Activated naive CD8-positive, alpha-beta T cell treated with anti-CD3 and anti-CD28 coated beads for 36 hours (primary cell): ENCODE measurements at regions not wholly inside any gene's neighbourhood (a gene's known extent, or its start where the extent isn't known, plus 50 kb on each side); places are given as distances from the start of the nearest gene placed in this dataset.
"Not testable (repeated sequence)": the region's sequence is repeated elsewhere in the genome, so short reads cannot be mapped to it uniquely, and the experiment has no call there.

ENCODE experiments used
- DNase-seq: peaks from one replicate; pipeline ENCODE4 v3.0.0; 2021
- H3K27ac Mint-ChIP-seq: one replicate; pipeline ENCODE4 v1.8.0; 2022; ENCODE audit warnings: mild to moderate bottlenecking, moderate library complexity, mixed read lengths
- H3K27me3 Mint-ChIP-seq: one replicate; pipeline ENCODE4 v1.8.0; 2022; ENCODE audit warnings: mild to moderate bottlenecking, mixed read lengths
- H3K36me3 Mint-ChIP-seq: one replicate; pipeline ENCODE4 v1.8.0; 2021; ENCODE audit warnings: mild to moderate bottlenecking, mixed read lengths
- H3K4me1 Mint-ChIP-seq: one replicate; pipeline ENCODE4 v1.8.0; 2021; ENCODE audit warnings: mixed read lengths
- H3K4me3 Mint-ChIP-seq: one replicate; pipeline ENCODE4 v1.8.0; 2022; ENCODE audit warnings: mild to moderate bottlenecking, moderate library complexity, mixed read lengths
- H3K9me3 Mint-ChIP-seq: one replicate; pipeline ENCODE4 v1.8.0; 2022; ENCODE audit warnings: mixed read lengths

DNA sequence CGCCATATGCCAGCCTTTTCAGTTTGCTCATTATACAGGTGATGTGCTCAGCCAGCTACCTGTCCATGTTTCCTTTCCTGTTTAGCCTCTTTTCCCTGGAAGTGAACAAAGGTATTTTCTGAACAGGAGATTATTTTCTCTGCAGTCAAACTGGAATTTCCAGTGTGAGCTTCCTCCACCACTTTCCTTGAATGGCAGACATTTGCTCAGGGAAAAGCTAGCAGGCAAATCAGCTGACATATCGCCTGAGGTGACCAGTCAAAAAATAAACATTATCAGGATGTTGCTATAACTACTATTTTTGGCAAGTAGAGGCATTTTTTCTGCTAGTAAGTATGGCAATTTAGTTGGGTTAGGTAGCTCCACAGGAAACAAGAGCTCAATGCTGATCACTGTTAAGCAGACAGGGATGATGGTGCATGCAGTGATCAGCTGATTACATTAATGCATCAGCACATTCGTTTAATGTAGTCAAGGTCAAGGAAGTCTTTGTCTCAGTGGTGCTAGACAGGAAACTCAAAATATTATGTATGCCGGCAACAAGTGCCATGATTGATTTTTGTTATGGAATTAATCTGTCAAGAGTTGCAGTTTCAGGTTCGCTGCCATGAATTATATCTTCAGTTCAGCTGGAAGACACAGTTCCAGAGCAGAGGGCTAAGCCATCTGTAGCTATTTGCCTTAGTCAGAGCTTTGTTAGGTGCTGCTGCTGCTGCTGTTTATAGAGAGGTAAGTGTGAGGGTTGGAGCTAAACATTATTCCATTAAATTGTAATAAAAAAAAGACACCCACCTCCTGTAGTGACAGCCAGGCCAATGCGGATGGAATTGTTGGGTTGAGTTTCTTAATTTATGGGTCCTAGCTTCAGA lies 179.7 kb upstream of the ST6GALNAC5 start:
- H3K9me3 Mint-ChIP-seq: no peaks in the 10 kb centered on the region

DNA sequence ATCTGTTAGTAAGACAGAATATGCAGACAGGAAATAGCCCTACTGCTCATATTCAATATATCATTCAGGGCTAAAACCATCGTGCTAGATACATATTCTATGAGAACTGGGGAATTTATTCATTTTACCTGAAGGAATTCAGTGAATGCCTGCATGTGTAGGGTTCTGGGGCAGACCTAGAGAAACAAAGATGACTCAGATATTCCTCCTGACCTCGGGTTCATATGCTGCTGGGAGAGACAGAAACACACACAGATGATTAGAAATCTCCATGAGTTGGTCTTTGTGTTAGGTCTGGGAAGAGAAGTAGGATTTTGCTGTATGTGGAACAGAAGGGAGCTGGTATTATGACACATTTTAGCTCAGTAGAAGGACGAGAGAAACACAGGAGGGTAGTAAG lies 176.5 kb upstream of the ST6GALNAC5 start:
- no peak for DNase-seq
- H3K27ac Mint-ChIP-seq: no peak overlapping the region
- H3K9me3 Mint-ChIP-seq: peaks cover 10% of the 10 kb centered on the region
- H3K4me3 Mint-ChIP-seq: no peak overlapping the region
- no peaks in the 10 kb centered on the region for H3K36me3 Mint-ChIP-seq
- no peaks in the 10 kb centered on the region for H3K4me1 Mint-ChIP-seq
- peaks cover 10% of the 10 kb centered on the region for H3K27me3 Mint-ChIP-seq

More for the DNA sequence above, 179.7 kb upstream of the ST6GALNAC5 start:
- Mint-ChIP-seq H3K4me1 (no peaks in the 10 kb centered on the region), H3K4me3 (no peak overlapping the region), H3K27me3 (peaks cover 10% of the 10 kb centered on the region), H3K27ac (no peak overlapping the region), H3K36me3 (no peaks in the 10 kb centered on the region)
- DNase-seq: no peak

- H3K36me3 Mint-ChIP-seq: no peaks in the 10 kb centered on the region
- H3K27me3 Mint-ChIP-seq: no peaks in the 10 kb centered on the region
- H3K4me3 Mint-ChIP-seq: no peak overlapping the region
- no peak for DNase-seq
- no peak overlapping the region for H3K27ac Mint-ChIP-seq
- peaks cover 11% of the 10 kb centered on the region for H3K9me3 Mint-ChIP-seq
- H3K4me1 Mint-ChIP-seq: no peaks in the 10 kb centered on the region
Observed at GRCh38 chr1:76695535-76695934, 171.7 kb upstream of the ST6GALNAC5 start.

- Mint-ChIP-seq H3K27me3 (no peaks in the 10 kb centered on the region), H3K9me3 (peaks cover 11% of the 10 kb centered on the region), H3K36me3 (no peaks in the 10 kb centered on the region), H3K4me3 (no peak overlapping the region), H3K4me1 (no peaks in the 10 kb centered on the region), H3K27ac (no peak overlapping the region)
- DNase-seq: no peak
Observed at GRCh38 chr1:76697361-76697760, 169.9 kb upstream of the ST6GALNAC5 start.

DNA sequence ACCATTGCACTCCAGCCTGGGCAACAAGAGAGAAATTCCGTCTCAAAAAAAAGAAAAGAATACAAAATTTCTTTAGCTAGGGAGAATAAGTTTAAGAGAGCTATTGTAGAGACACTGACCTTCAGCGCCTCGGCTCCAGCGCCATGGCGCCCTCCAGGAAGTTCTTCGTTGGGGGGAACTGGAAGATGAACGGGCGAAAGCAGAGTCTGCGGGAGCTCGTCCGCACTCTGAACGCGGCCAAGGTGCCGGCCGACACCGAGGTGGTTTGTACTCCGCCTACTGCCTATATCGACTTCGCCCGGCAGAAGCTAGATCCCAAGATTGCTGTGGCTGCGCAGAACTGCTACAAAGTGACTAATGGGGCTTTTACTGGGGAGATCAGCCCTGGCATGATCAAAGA lies 167.6 kb upstream of the ST6GALNAC5 start:
- not testable (repeated sequence) for H3K27ac Mint-ChIP-seq, H3K27me3 Mint-ChIP-seq, DNase-seq, H3K4me1 Mint-ChIP-seq, H3K36me3 Mint-ChIP-seq, H3K4me3 Mint-ChIP-seq, H3K9me3 Mint-ChIP-seq

- not testable (repeated sequence) for H3K27me3 Mint-ChIP-seq, H3K4me3 Mint-ChIP-seq, DNase-seq, H3K27ac Mint-ChIP-seq, H3K4me1 Mint-ChIP-seq, H3K36me3 Mint-ChIP-seq, H3K9me3 Mint-ChIP-seq
Observed at GRCh38 chr1:76700200-76700599, 167.1 kb upstream of the ST6GALNAC5 start.

GRCh38 chr1:76705560-76705959 lies 161.7 kb upstream of the ST6GALNAC5 start:
- Mint-ChIP-seq H3K4me1 (no peaks in the 10 kb centered on the region), H3K27ac (no peak overlapping the region), H3K9me3 (no peaks in the 10 kb centered on the region), H3K4me3 (no peak overlapping the region), H3K27me3 (peaks cover 15% of the 10 kb centered on the region), H3K36me3 (no peaks in the 10 kb centered on the region)
- DNase-seq: no peak

DNA sequence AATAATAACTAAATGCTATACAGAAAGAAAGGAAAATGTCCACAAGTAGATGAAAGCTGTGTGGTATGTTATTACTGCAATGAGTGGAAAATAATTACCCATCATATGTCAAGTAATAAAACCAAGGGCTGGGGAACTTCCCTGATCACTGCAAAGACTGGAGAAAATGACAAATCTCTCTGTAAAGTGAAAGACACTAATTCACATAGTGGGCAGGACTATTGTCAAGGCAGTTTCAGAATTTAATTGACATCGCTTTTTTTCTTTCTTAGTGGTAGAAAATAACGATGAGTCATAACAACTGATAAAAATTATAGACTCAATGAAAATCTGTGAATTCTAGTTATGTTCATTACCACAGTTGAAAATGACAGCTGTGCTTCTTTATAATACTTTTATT lies 153.7 kb upstream of the ST6GALNAC5 start:
- H3K9me3 Mint-ChIP-seq: no peaks in the 10 kb centered on the region
- H3K36me3 Mint-ChIP-seq: no peaks in the 10 kb centered on the region
- DNase-seq: peak; percentile 2

GRCh38 chr1:76715474-76715873 lies 151.8 kb upstream of the ST6GALNAC5 start:
- peaks cover 26% of the 10 kb centered on the region for H3K27me3 Mint-ChIP-seq

More for the DNA sequence above, 153.7 kb upstream of the ST6GALNAC5 start:
- Mint-ChIP-seq H3K4me1 (peaks cover 10% of the 10 kb centered on the region), H3K27ac (no peak overlapping the region), H3K27me3 (peaks cover 40% of the 10 kb centered on the region), H3K4me3 (no peak overlapping the region)

GRCh38 chr1:76723949-76724348 lies 143.3 kb upstream of the ST6GALNAC5 start:
- Mint-ChIP-seq H3K27ac (no peak overlapping the region), H3K4me3 (no peak overlapping the region), H3K4me1 (peaks cover 3% of the 10 kb centered on the region), H3K36me3 (no peaks in the 10 kb centered on the region), H3K9me3 (no peaks in the 10 kb centered on the region), H3K27me3 (no peaks in the 10 kb centered on the region)
- DNase-seq: no peak

More at GRCh38 chr1:76715474-76715873, 151.8 kb upstream of the ST6GALNAC5 start:
- Mint-ChIP-seq H3K4me1 (peaks cover 10% of the 10 kb centered on the region), H3K4me3 (no peak overlapping the region), H3K27ac (no peak overlapping the region), H3K9me3 (no peaks in the 10 kb centered on the region), H3K36me3 (no peaks in the 10 kb centered on the region)
- no peak for DNase-seq

GRCh38 chr1:76724816-76725215 lies 142.5 kb upstream of the ST6GALNAC5 start:
- H3K27me3 Mint-ChIP-seq: no peaks in the 10 kb centered on the region
- no peak overlapping the region for H3K27ac Mint-ChIP-seq
- no peak for DNase-seq
- H3K4me3 Mint-ChIP-seq: no peak overlapping the region
- H3K36me3 Mint-ChIP-seq: no peaks in the 10 kb centered on the region
- peaks cover 3% of the 10 kb centered on the region for H3K4me1 Mint-ChIP-seq
- H3K9me3 Mint-ChIP-seq: no peaks in the 10 kb centered on the region

DNA sequence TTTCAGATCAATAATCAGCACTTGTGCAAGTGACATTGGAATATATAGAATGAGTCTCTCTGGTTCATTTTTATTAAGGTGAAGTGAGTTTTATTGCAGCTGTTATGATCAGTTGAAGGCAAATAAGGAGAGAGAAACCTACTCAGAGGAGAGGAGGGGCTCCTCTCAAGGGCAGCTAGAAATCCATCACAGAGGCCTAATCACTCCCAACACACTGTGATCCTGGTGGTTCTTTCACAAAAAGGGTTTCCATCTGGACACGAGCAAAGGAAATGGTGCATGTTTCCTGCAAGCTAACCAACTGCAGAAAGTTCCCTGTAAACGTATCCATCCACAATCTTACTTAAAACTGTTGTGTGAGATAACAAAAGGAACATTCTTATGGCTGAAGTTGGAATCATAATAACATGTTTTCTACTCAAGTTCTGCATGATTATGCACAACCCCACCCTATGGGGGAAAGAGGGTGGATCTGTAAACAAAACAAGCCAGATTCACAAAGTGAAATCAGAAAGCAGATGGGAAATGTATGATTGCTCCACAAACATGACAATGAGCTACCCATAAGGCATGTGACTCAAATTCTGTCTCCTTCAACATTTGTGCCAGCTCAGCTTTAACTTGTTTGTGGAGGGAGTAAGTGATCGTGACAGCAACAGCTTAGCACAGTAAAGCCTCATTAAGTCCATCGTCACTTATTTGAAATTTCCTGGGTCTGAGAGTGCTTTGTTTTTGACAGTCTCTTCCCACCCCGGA lies 141.2 kb upstream of the ST6GALNAC5 start:
- DNase-seq: no peak
- H3K27ac Mint-ChIP-seq: no peak overlapping the region
- peaks cover 3% of the 10 kb centered on the region for H3K4me1 Mint-ChIP-seq
- H3K27me3 Mint-ChIP-seq: no peaks in the 10 kb centered on the region
- H3K9me3 Mint-ChIP-seq: no peaks in the 10 kb centered on the region
- no peaks in the 10 kb centered on the region for H3K36me3 Mint-ChIP-seq
- no peak overlapping the region for H3K4me3 Mint-ChIP-seq

DNA sequence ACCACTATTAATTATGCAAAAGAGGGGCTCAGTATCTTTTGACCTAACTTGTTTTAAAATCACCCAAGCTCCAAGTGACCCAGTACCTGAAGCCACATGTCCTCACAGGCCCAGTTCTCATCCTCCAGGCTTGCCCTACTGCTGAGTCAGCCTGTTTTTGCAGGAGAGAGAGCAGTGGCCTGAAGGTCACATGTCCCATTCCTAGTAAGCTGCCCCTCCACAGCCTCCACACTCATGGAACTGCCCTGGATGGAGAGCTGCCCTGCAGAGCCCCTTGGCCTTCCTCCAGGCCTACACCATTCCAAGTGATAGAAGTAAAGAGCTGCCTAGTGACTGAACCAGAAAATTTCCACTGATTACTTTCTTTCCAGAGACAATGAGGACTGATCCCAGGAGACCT lies 139.8 kb upstream of the ST6GALNAC5 start:
- Mint-ChIP-seq H3K4me1 (no peaks in the 10 kb centered on the region), H3K27me3 (no peaks in the 10 kb centered on the region), H3K27ac (no peak overlapping the region), H3K36me3 (no peaks in the 10 kb centered on the region), H3K9me3 (no peaks in the 10 kb centered on the region), H3K4me3 (no peak overlapping the region)
- DNase-seq: no peak

GRCh38 chr1:76729142-76729541 lies 138.1 kb upstream of the ST6GALNAC5 start:
- H3K36me3 Mint-ChIP-seq: no peaks in the 10 kb centered on the region
- H3K4me1 Mint-ChIP-seq: no peaks in the 10 kb centered on the region
- H3K4me3 Mint-ChIP-seq: no peak overlapping the region
- H3K27ac Mint-ChIP-seq: no peak overlapping the region
- H3K9me3 Mint-ChIP-seq: no peaks in the 10 kb centered on the region
- no peaks in the 10 kb centered on the region for H3K27me3 Mint-ChIP-seq
- no peak for DNase-seq

DNA sequence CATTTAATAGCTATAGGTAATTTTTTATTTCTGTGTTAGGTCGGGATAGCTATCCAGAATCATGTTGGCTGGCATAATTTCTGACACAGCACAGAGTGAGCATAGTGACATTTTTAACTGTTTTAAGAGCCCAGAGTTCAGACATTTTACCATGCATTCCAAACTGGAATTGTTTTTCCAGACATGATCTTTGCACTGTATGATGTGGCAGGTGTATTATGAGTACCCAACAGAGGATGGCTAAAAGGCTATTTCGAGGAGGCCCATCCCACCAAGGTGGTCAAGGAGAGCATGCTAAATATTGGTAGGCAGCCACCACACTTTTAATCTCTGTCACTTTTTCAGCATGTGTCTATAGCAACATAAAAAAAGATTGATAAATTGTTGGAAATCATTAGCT lies 137.3 kb upstream of the ST6GALNAC5 start:
- H3K9me3 Mint-ChIP-seq: no peaks in the 10 kb centered on the region
- no peak overlapping the region for H3K27ac Mint-ChIP-seq
- no peaks in the 10 kb centered on the region for H3K4me1 Mint-ChIP-seq
- H3K4me3 Mint-ChIP-seq: no peak overlapping the region
- no peaks in the 10 kb centered on the region for H3K27me3 Mint-ChIP-seq
- no peak for DNase-seq
- no peaks in the 10 kb centered on the region for H3K36me3 Mint-ChIP-seq

GRCh38 chr1:76738355-76738754 lies 128.9 kb upstream of the ST6GALNAC5 start:
- not testable (repeated sequence) for DNase-seq, H3K9me3 Mint-ChIP-seq, H3K27me3 Mint-ChIP-seq, H3K4me1 Mint-ChIP-seq, H3K27ac Mint-ChIP-seq, H3K4me3 Mint-ChIP-seq, H3K36me3 Mint-ChIP-seq
